ENCODE measurements at regions not wholly inside any gene's neighbourhood (a gene's known extent, or its start where the extent isn't known, plus 50 kb on each side); places are given as distances from the start of the nearest gene placed in this dataset.

DNA sequence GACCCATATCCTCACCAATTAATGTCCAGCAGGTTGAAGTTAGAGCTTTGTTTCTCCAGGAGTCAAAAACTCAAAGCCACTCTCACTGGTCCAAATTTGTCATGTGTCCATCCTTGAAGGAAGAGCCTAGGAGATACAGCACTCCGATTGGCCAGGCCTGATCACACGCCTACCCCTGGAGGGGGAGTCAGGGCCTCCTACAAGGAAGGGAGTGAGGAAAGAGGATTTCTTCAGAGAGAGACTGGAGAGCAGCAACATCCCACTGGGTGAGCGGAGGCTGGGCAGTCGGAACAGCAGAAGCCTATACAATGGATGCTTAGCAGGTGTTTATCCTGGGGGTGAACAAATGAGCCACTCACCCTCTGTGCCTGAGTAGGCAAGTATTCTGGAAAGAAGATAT, 113.9 kb downstream of the TRIM29 start:
- intact Hi-C loops (cut with micrococcal nuclease): no loop called here
- Histone ChIP-seq H3K4me1 (ENCODE audit: control insufficient read depth, insufficient read depth, low read length) (peaks cover 7% of the 10 kb centered on the region), H3K27me3 (ENCODE audit: control insufficient read depth, insufficient read depth, low read length) (no peaks in the 10 kb centered on the region), H3K36me3 (ENCODE audit: control insufficient read depth, insufficient read depth, low read length) (no peaks in the 10 kb centered on the region), H3K9me3 (ENCODE audit: control insufficient read depth, insufficient read depth, low read length) (no peaks in the 10 kb centered on the region), H3K27ac (ENCODE audit: low read length) (no peak overlapping the region), H3K4me3 (ENCODE audit: low read length) (no peak overlapping the region)
- Mint-ChIP-seq H3K27ac (no peak overlapping the region), H3K36me3 (no peaks in the 10 kb centered on the region), H3K27me3 (ENCODE audit: low read depth in 2 of 2) (peaks cover 16 to 35% of the 10 kb centered on the region in 2 donors), H3K9me3 (no peaks in the 10 kb centered on the region), H3K4me1 (peaks cover 7 to 16% of the 10 kb centered on the region in 2 donors), H3K4me3 (no peak overlapping the region)
- ATAC-seq: no peak
- 79% methylated on average over 4 of the region's 4 CpGs for WGBS (ENCODE audit: insufficient coverage)
- DNase-seq: no peak
- TF ChIP-seq, protein P1, sequence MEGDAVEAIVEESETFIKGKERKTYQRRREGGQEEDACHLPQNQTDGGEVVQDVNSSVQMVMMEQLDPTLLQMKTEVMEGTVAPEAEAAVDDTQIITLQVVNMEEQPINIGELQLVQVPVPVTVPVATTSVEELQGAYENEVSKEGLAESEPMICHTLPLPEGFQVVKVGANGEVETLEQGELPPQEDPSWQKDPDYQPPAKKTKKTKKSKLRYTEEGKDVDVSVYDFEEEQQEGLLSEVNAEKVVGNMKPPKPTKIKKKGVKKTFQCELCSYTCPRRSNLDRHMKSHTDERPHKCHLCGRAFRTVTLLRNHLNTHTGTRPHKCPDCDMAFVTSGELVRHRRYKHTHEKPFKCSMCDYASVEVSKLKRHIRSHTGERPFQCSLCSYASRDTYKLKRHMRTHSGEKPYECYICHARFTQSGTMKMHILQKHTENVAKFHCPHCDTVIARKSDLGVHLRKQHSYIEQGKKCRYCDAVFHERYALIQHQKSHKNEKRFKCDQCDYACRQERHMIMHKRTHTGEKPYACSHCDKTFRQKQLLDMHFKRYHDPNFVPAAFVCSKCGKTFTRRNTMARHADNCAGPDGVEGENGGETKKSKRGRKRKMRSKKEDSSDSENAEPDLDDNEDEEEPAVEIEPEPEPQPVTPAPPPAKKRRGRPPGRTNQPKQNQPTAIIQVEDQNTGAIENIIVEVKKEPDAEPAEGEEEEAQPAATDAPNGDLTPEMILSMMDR (IDR thresholded peaks at IDR 0.05): no peak

DNA sequence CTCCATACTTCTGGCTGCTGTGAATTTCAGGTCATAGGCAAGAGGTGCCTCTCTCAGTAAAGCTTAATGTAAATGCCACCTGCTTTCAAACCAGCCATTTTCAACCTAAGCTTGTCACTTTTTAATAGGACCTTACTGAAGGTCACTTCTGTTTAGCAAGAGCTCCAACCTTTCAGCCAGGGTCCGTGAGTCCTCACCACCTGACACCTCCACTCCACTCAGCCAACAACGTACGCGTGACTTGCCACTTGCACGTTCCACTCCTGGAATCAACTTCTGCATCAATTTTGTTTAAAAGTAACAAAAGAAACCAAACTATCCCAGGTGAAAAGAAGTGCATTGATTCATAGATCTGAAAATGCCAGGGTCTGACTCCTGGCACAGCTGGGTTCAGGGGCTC, 114.4 kb downstream of the TRIM29 start:
- H3K27me3 Mint-ChIP-seq (ENCODE audit: low read depth in 2 of 2): peaks cover 11 to 30% of the 10 kb centered on the region in 2 donors
- H3K27ac Mint-ChIP-seq: no peak overlapping the region
- H3K36me3 Mint-ChIP-seq: no peaks in the 10 kb centered on the region
- WGBS (ENCODE audit: insufficient coverage): 72% methylated on average over 5 of the region's 5 CpGs
- TF ChIP-seq, protein P1 (IDR thresholded peaks at IDR 0.05): no peak
- Histone ChIP-seq H3K4me1 (ENCODE audit: control insufficient read depth, insufficient read depth, low read length) (peaks cover 7% of the 10 kb centered on the region), H3K9me3 (ENCODE audit: control insufficient read depth, insufficient read depth, low read length) (no peaks in the 10 kb centered on the region), H3K27me3 (ENCODE audit: control insufficient read depth, insufficient read depth, low read length) (no peaks in the 10 kb centered on the region), H3K27ac (ENCODE audit: low read length) (no peak overlapping the region), H3K36me3 (ENCODE audit: control insufficient read depth, insufficient read depth, low read length) (no peaks in the 10 kb centered on the region), H3K4me3 (ENCODE audit: low read length) (no peak overlapping the region)
- peaks cover 7 to 16% of the 10 kb centered on the region in 2 donors for H3K4me1 Mint-ChIP-seq
- intact Hi-C loops (cut with micrococcal nuclease): no loop called here
- DNase-seq (no peak), ATAC-seq (no peak)
- no peak overlapping the region for H3K4me3 Mint-ChIP-seq
- no peaks in the 10 kb centered on the region for H3K9me3 Mint-ChIP-seq

DNA sequence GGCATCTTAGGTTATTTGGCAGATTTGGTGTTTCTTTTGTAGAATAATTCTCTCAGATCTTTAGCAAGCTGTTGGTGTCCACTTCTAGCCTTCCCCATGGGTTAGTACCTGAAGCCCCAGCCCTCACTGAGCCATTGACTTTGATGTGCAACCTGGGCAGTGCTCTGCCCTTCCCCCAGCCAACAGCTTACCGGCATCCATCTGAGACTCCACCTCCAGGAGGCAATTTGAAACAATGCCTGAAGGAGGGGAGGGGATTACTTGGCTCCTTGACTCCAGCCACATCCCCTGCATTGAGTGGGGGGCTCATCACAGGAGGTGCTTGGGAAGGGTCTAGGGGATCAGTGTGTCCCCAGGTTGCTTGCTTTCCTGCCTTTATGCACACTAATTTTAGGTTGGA, 114.8 kb downstream of the TRIM29 start:
- intact Hi-C loops (cut with micrococcal nuclease): no loop called here
- no peak overlapping the region for H3K27ac ChIP-seq (ENCODE audit: low read length)
- peaks cover 7% of the 10 kb centered on the region for H3K4me1 ChIP-seq (ENCODE audit: control insufficient read depth, insufficient read depth, low read length)
- no peaks in the 10 kb centered on the region for H3K9me3 ChIP-seq (ENCODE audit: control insufficient read depth, insufficient read depth, low read length)
- WGBS (ENCODE audit: insufficient coverage): 40% methylated on average over 1 of the region's 1 CpG
- no peak overlapping the region for H3K4me3 Mint-ChIP-seq
- H3K36me3 ChIP-seq (ENCODE audit: control insufficient read depth, insufficient read depth, low read length): no peaks in the 10 kb centered on the region
- H3K27me3 Mint-ChIP-seq (ENCODE audit: low read depth in 2 of 2): peaks cover 11 to 28% of the 10 kb centered on the region in 2 donors
- TF ChIP-seq, protein P1 (IDR thresholded peaks at IDR 0.05): no peak
- no peak overlapping the region for H3K27ac Mint-ChIP-seq
- H3K36me3 Mint-ChIP-seq: no peaks in the 10 kb centered on the region
- no peaks in the 10 kb centered on the region for H3K27me3 ChIP-seq (ENCODE audit: control insufficient read depth, insufficient read depth, low read length)
- DNase-seq: no peak
- no peak overlapping the region for H3K4me3 ChIP-seq (ENCODE audit: low read length)
- no peaks in the 10 kb centered on the region for H3K9me3 Mint-ChIP-seq
- ATAC-seq: no peak
- peaks cover 7 to 13% of the 10 kb centered on the region in 2 donors for H3K4me1 Mint-ChIP-seq

DNA sequence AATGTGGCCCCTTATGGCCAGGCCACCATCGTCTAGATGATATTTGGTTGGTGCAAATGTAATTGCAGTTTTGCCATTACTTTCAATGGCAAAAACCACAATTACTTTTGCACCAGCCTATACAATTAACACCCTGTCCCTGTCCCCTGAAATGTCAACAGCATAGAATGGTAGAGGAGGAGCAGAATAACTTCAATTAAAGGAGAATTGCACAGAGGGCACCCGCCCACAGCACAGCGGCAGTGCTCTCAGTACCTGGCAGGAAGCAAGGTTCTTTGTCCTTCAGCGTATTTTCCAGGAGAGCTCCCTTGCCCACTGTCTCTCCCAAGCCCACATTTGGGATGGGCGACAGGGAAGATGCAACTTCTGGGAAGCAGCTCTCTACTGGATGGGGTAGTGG, 115.3 kb downstream of the TRIM29 start:
- no peaks in the 10 kb centered on the region for H3K27me3 ChIP-seq (ENCODE audit: control insufficient read depth, insufficient read depth, low read length)
- WGBS (ENCODE audit: insufficient coverage): 89% methylated on average over 4 of the region's 5 CpGs
- peaks cover 7% of the 10 kb centered on the region for H3K4me1 ChIP-seq (ENCODE audit: control insufficient read depth, insufficient read depth, low read length)
- Mint-ChIP-seq H3K4me3 (no peak overlapping the region), H3K4me1 (peaks cover 7 to 8% of the 10 kb centered on the region in 2 donors), H3K9me3 (no peaks in the 10 kb centered on the region), H3K27ac (no peak overlapping the region), H3K27me3 (ENCODE audit: low read depth in 2 of 2) (peaks cover 12 to 28% of the 10 kb centered on the region in 2 donors), H3K36me3 (no peaks in the 10 kb centered on the region)
- no peak overlapping the region for H3K27ac ChIP-seq (ENCODE audit: low read length)
- no peaks in the 10 kb centered on the region for H3K9me3 ChIP-seq (ENCODE audit: control insufficient read depth, insufficient read depth, low read length)
- TF ChIP-seq, protein P1 (IDR thresholded peaks at IDR 0.05): no peak
- DNase-seq: no peak
- intact Hi-C loops (cut with micrococcal nuclease): no loop called here
- H3K4me3 ChIP-seq (ENCODE audit: low read length): no peak overlapping the region
- no peaks in the 10 kb centered on the region for H3K36me3 ChIP-seq (ENCODE audit: control insufficient read depth, insufficient read depth, low read length)
- ATAC-seq: no peak
